ENCODE measurements at regions not wholly inside any gene's neighbourhood (a gene's known extent, or its start where the extent isn't known, plus 50 kb on each side); places are given as distances from the start of the nearest gene placed in this dataset.

DNA sequence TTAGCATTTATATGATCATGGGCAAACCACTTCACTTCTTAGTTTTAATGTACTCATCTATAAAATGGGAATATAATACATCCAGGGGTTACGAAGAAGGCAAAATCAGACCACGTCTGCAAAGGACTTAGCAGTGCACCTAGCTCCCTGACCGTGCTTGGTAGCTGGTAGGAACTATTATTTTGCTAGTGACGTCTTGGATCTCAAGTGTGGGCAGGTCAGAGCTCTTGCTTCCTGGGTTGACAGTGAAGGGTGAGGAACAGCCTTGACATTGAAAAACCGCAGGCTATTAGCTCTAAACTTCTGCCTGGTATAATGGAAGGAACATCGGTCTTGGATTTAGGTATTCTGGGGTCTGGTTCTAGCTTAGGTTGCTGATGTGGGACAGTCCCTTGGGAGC, 89.3 kb upstream of the MED13L start (continued):
- TF ChIP-seq ZNF776 (tag by site-specific recombination; IDR thresholded peaks at IDR 0.05; ENCODE audit: borderline replicate concordance) (no peak), ZNF626 (tag by site-specific recombination; IDR thresholded peaks at IDR 0.05) (no peak)

- Histone ChIP-seq H3K36me3 (ENCODE audit: control insufficient read depth in 2 of 2, insufficient read depth in 1 of 2, low read length in 2 of 2) (no peaks in the 10 kb centered on the region), H3K27ac (ENCODE audit: extremely low read depth, low read depth, low read length) (no peak overlapping the region), H3K9me3 (ENCODE audit: control insufficient read depth, insufficient read depth, low read depth, low read length) (no peaks in the 10 kb centered on the region), H3K4me1 (ENCODE audit: control insufficient read depth, insufficient read depth, low read length) (no peaks in the 10 kb centered on the region), H3K4me3 (ENCODE audit: low read depth, low read length) (no peak overlapping the region)
- ChIA-PET CTCF (interaction anchor here (0.7 kb wide), 2 partner anchors 16 to 90 kb away, joined by 3 to 5 read pairs; no protein-coding TSS in a partner anchor), POLR2A (no interaction called here)
- no peak for TF ChIP-seq BCL11A (tag by site-specific recombination; IDR thresholded peaks at IDR 0.05; ENCODE audit: low read depth)
- TF ChIP-seq, protein P1, sequence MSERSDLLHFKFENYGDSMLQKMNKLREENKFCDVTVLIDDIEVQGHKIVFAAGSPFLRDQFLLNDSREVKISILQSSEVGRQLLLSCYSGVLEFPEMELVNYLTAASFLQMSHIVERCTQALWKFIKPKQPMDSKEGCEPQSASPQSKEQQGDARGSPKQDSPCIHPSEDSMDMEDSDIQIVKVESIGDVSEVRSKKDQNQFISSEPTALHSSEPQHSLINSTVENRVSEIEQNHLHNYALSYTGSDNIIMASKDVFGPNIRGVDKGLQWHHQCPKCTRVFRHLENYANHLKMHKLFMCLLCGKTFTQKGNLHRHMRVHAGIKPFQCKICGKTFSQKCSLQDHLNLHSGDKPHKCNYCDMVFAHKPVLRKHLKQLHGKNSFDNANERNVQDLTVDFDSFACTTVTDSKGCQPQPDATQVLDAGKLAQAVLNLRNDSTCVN (tag by site-specific recombination; optimal IDR thresholded peaks at IDR 0.05): no peak
Observed at GRCh38 chr12:116368196-116369194, 91.0 kb upstream of the MED13L start.

DNA sequence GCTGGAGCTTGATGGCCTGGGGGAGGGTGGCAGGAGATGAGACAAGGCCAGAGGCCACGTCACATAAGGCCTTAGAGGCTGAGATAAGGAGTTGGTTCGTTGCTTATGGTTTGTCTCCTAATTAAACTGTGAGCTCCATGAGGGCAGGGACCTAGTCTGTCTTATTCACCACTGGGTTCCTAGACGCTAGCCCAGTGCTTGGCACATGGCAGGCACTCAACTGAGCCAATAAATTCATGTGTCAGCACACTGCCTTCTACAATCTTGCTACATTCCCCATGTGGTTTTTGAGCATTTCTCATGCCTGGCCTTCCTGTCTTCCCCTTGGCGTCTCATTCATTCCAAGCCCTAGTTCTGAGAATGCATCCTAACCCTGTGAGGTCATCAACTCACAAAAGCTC, 92.5 kb upstream of the MED13L start:
- POLR2A ChIA-PET: interaction anchor here (0.6 kb wide), 1 partner anchor 51 kb away, joined by 4 read pairs; no protein-coding TSS in a partner anchor
- H3K36me3 ChIP-seq (ENCODE audit: control insufficient read depth in 2 of 2, insufficient read depth in 1 of 2, low read length in 2 of 2): no peaks in the 10 kb centered on the region
- no peaks in the 10 kb centered on the region for H3K9me3 ChIP-seq (ENCODE audit: control insufficient read depth, insufficient read depth, low read depth, low read length)
- H3K27ac ChIP-seq (ENCODE audit: extremely low read depth, low read depth, low read length): no peak overlapping the region
- CTCF ChIA-PET: interaction anchor here (1.0 to 1.1 kb wide), 2 partner anchors 20 to 40 kb away, joined by 3 read pairs; no protein-coding TSS in a partner anchor
- TF ChIP-seq WT1 (tag by site-specific recombination; IDR thresholded peaks at IDR 0.05) (no peak), ZNF311 (tag by site-specific recombination; IDR thresholded peaks at IDR 0.05; ENCODE audit: borderline replicate concordance) (no peak), ZNF133 (tag by site-specific recombination; IDR thresholded peaks at IDR 0.05) (no peak), ZNF639 (tag by site-specific recombination; IDR thresholded peaks at IDR 0.05) (no peak), ZNF792 (tag by site-specific recombination; IDR thresholded peaks at IDR 0.05) (no peak), ZNF146 (tag by site-specific recombination; IDR thresholded peaks at IDR 0.05) (no peak)
- TF ChIP-seq, protein P2, sequence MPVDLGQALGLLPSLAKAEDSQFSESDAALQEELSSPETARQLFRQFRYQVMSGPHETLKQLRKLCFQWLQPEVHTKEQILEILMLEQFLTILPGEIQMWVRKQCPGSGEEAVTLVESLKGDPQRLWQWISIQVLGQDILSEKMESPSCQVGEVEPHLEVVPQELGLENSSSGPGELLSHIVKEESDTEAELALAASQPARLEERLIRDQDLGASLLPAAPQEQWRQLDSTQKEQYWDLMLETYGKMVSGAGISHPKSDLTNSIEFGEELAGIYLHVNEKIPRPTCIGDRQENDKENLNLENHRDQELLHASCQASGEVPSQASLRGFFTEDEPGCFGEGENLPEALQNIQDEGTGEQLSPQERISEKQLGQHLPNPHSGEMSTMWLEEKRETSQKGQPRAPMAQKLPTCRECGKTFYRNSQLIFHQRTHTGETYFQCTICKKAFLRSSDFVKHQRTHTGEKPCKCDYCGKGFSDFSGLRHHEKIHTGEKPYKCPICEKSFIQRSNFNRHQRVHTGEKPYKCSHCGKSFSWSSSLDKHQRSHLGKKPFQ (tag by site-specific recombination; IDR thresholded peaks at IDR 0.05): no peak
- H3K4me3 ChIP-seq (ENCODE audit: low read depth, low read length): no peak overlapping the region
- no peaks in the 10 kb centered on the region for H3K4me1 ChIP-seq (ENCODE audit: control insufficient read depth, insufficient read depth, low read length)

GRCh38 chr12:116370886-116371580, 93.5 kb upstream of the MED13L start:
- TF ChIP-seq ZBTB17 (tag by site-specific recombination; IDR thresholded peaks at IDR 0.05): no peak
- TF ChIP-seq KLF7 (tag by site-specific recombination; IDR thresholded peaks at IDR 0.05; ENCODE audit: borderline replicate concordance): no peak
- no peak for TF ChIP-seq ZNF423 (tag by site-specific recombination; IDR thresholded peaks at IDR 0.05)
- TF ChIP-seq TRIM28 (IDR thresholded peaks at IDR 0.05; ENCODE audit: borderline replicate concordance, low read length): no peak
- TF ChIP-seq ZNF473 (tag by site-specific recombination; IDR thresholded peaks at IDR 0.05): no peak
- no peak for TF ChIP-seq HOXD13 (CRISPR knock-in tag; IDR thresholded peaks at IDR 0.05; ENCODE audit: borderline replicate concordance)
- TF ChIP-seq, protein P3, sequence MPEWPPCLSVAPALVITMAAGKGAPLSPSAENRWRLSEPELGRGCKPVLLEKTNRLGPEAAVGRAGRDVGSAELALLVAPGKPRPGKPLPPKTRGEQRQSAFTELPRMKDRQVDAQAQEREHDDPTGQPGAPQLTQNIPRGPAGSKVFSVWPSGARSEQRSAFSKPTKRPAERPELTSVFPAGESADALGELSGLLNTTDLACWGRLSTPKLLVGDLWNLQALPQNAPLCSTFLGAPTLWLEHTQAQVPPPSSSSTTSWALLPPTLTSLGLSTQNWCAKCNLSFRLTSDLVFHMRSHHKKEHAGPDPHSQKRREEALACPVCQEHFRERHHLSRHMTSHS (tag by site-specific recombination; IDR thresholded peaks at IDR 0.05): no peak
- TF ChIP-seq ZNF114 (tag by site-specific recombination; IDR thresholded peaks at IDR 0.05): no peak
- no peak for TF ChIP-seq ZBTB6 (tag by site-specific recombination; IDR thresholded peaks at IDR 0.05)
- no peak for TF ChIP-seq ZFP3 (tag by site-specific recombination; IDR thresholded peaks at IDR 0.05; ENCODE audit: low read depth)
- Histone ChIP-seq H3K27ac (ENCODE audit: extremely low read depth, low read depth, low read length) (no peak overlapping the region), H3K36me3 (ENCODE audit: control insufficient read depth in 2 of 2, insufficient read depth in 1 of 2, low read length in 2 of 2) (no peaks in the 10 kb centered on the region), H3K4me3 (ENCODE audit: low read depth, low read length) (no peak overlapping the region), H3K4me1 (ENCODE audit: control insufficient read depth, insufficient read depth, low read length) (no peaks in the 10 kb centered on the region), H3K9me3 (ENCODE audit: control insufficient read depth, insufficient read depth, low read depth, low read length) (no peaks in the 10 kb centered on the region)
- CTCF ChIA-PET: interaction anchor here (1.0 kb wide), 1 partner anchor 19 kb away, joined by 3 read pairs; no protein-coding TSS in a partner anchor
- POLR2A ChIA-PET: no interaction called here
